GM12878 (cell line): ENCODE measurements at regions not wholly inside any gene's neighbourhood (a gene's known extent, or its start where the extent isn't known, plus 50 kb on each side); places are given as distances from the start of the nearest gene placed in this dataset.

Experiments
- CHD2 ChIP-seq: IDR thresholded peaks from 2 replicates; pipeline ENCODE4 v1.6.1; 2011; ENCODE audit warnings: low read depth, low read length, improper control_type of control experiment, borderline replicate concordance
- POLR2A ChIP-seq: IDR thresholded peaks from 2 replicates; pipeline ENCODE4 v1.6.1; 2011; ENCODE audit warnings: low read depth, mild to moderate bottlenecking, low read length
- POLR2AphosphoS2 ChIP-seq: IDR thresholded peaks from 2 replicates; pipeline ENCODE4 v1.6.1; 2011; ENCODE audit warnings: low read depth, mild to moderate bottlenecking, low read length, improper control_type of control experiment, moderate library complexity
- RCOR1 ChIP-seq: conservative IDR thresholded peaks from 2 replicates; pipeline ENCODE4 v1.6.1; 2012; ENCODE audit warnings: low read depth, low read length, improper control_type of control experiment
- SMAD1 ChIP-seq: fragments of 450-650 bp; IDR thresholded peaks from 2 replicates; pipeline ENCODE4 v1.6.1; 2018; ENCODE audit warnings: mild to moderate bottlenecking, low read depth; ENCODE audit not compliant: partially characterized antibody
- TF ChIP-seq, protein P1 (sequence below), 3 experiments: IDR thresholded peaks in 2 of 3; conservative IDR thresholded peaks in 1 of 3; 2 replicates each; pipeline ENCODE4 v1.5.1; 2011; ENCODE audit warnings: low read depth in 3 of 3, low read length in 3 of 3, mild to moderate bottlenecking in 3 of 3, control low read depth in 2 of 3, moderate library complexity in 2 of 3, inconsistent platforms in 1 of 3, mixed read lengths in 1 of 3; ENCODE audit not compliant: control insufficient read depth in 2 of 3, insufficient read depth in 1 of 3; ENCODE audit errors: extremely low read depth in 1 of 3

DNA sequence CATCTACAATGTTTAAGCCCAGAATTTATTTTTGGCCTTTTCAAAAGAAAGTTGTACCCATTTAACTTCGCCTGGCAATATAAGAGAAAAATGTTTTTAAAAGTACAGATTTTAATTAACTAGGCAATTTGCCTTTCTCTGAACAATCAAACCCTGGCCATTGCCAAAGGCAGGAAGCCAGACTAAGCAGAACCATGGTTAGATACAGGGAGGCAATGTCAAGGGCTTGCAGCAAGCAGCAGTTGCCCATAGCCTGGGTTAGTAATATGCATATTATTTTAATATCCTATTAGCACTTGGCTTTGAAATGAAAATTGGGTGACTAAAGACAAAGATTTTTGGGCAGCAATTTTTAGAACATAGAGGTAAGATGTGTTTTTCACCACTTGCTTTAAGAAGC lies 51.1 kb upstream of the FRMD6 start:
- TF ChIP-seq SMAD1 = no peak
- no peak for TF ChIP-seq RCOR1
- no peak for TF ChIP-seq CHD2
- TF ChIP-seq POLR2A = no peak
- TF ChIP-seq, protein P1, sequence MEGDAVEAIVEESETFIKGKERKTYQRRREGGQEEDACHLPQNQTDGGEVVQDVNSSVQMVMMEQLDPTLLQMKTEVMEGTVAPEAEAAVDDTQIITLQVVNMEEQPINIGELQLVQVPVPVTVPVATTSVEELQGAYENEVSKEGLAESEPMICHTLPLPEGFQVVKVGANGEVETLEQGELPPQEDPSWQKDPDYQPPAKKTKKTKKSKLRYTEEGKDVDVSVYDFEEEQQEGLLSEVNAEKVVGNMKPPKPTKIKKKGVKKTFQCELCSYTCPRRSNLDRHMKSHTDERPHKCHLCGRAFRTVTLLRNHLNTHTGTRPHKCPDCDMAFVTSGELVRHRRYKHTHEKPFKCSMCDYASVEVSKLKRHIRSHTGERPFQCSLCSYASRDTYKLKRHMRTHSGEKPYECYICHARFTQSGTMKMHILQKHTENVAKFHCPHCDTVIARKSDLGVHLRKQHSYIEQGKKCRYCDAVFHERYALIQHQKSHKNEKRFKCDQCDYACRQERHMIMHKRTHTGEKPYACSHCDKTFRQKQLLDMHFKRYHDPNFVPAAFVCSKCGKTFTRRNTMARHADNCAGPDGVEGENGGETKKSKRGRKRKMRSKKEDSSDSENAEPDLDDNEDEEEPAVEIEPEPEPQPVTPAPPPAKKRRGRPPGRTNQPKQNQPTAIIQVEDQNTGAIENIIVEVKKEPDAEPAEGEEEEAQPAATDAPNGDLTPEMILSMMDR (IDR thresholded peaks at IDR 0.05 in 2 of 3, conservative IDR thresholded peaks at IDR 0.05 in 1 of 3; ENCODE audit: control insufficient read depth in 2 of 3, extremely low read depth in 1 of 3, insufficient read depth in 1 of 3, low read depth in 3 of 3, low read length in 3 of 3) = no peak
- TF ChIP-seq POLR2AphosphoS2 = no peak
